ENCODE measurements at regions not wholly inside any gene's neighbourhood (a gene's known extent, or its start where the extent isn't known, plus 50 kb on each side); places are given as distances from the start of the nearest gene placed in this dataset.

DNA sequence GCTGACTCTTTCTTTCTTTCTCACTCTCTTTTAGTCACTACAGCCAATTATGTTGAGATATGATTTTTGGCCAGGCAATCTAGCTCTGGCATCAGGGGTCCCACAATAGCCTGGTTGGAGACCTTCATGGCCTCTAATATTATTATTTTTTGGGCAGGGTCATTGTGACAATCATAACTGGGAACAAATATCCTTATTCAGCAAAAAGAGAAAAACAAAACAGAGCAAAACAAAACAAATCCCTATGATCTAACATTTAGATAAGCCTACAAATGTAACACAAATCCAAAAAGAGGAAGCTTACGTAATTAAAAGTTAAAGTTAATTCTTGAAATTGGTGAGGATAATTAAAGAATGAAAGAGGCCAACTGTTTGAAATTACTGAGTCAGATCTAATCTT lies 640.0 kb downstream of the TUSC7 start:
- no peaks in the 10 kb centered on the region for H3K27me3 ChIP-seq (ENCODE audit: control insufficient read depth in 1 of 2, insufficient read depth in 1 of 2, low read length in 2 of 2)
- H3K4me1 ChIP-seq (ENCODE audit: control insufficient read depth, insufficient read depth, low read depth, low read length), result no peaks in the 10 kb centered on the region
- H2AK5ac ChIP-seq (ENCODE audit: low read length, severe bottlenecking), result no peak overlapping the region
- H3K14ac ChIP-seq (ENCODE audit: low read length in 2 of 2), result no peak overlapping the region
- H3K9ac ChIP-seq (ENCODE audit: low read length), result no peak overlapping the region
- no peak overlapping the region for H2BK120ac ChIP-seq (ENCODE audit: low read depth, low read length)
- no peak overlapping the region for H3K4me3 ChIP-seq (ENCODE audit: insufficient read depth in 1 of 2, low read depth in 1 of 2, low read length in 2 of 2)
- H3K36me3 ChIP-seq (ENCODE audit: control insufficient read depth in 1 of 2, insufficient read depth in 2 of 2, low read depth in 1 of 2, low read length in 2 of 2), result no peaks in the 10 kb centered on the region
- H3K27ac ChIP-seq (ENCODE audit: low read length, poor library complexity, severe bottlenecking), result no peak overlapping the region
- H2BK15ac ChIP-seq (ENCODE audit: low read depth, poor library complexity, severe bottlenecking), result no peak overlapping the region
- no peak for DNase-seq
- no peak overlapping the region for H3K18ac ChIP-seq (ENCODE audit: low read depth in 1 of 2, low read length in 2 of 2)
- no peaks in the 10 kb centered on the region for H3K79me1 ChIP-seq (replicated peaks; ENCODE audit: low read length, poor library complexity, severe bottlenecking)
- H2AFZ ChIP-seq (ENCODE audit: low read depth, low read length), result no peak overlapping the region
- no peak overlapping the region for H3K23ac ChIP-seq (ENCODE audit: low read length in 2 of 2)
- H4K8ac ChIP-seq (ENCODE audit: low read length), result no peak overlapping the region
- H2BK5ac ChIP-seq (ENCODE audit: low read depth, low read length, poor library complexity, severe bottlenecking), result no peak overlapping the region
- no peaks in the 10 kb centered on the region for H3K9me3 ChIP-seq (ENCODE audit: control insufficient read depth, low read length)
- no peak overlapping the region for H2BK12ac ChIP-seq (ENCODE audit: low read length in 2 of 2)
- no CpG with 5 or more reads among the region's 1 CpG for WGBS
- H3K4ac ChIP-seq (ENCODE audit: low read depth in 1 of 2, low read length in 2 of 2), result no peak overlapping the region
- H4K91ac ChIP-seq (ENCODE audit: low read length), result no peak overlapping the region
- H3K4me2 ChIP-seq (ENCODE audit: low read length, poor library complexity, severe bottlenecking), result no peak overlapping the region

DNA sequence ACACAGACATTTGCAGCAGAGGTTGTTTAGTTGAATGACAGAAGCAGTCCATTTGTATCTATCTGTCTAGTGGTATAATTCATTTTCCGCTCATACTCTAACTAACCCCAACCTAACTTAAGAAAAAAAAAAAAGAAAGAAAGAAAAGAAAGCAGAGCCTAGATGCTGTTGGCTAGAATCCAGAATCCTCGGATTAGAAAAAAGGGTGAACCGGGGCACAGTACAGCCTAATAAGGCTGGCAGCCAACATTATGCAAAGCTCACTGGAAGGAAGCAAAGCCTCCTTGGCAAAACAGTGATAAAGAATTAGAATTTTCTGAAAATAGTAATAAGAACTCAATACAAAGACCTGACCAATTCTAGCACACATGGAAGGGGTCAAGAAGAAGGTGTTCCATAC lies 640.8 kb downstream of the TUSC7 start:
- H3K18ac ChIP-seq (ENCODE audit: low read depth in 1 of 2, low read length in 2 of 2), result no peak overlapping the region
- H3K9me3 ChIP-seq (ENCODE audit: control insufficient read depth, low read length), result no peaks in the 10 kb centered on the region
- no peak overlapping the region for H4K8ac ChIP-seq (ENCODE audit: low read length)
- 79% methylated on average over 2 of the region's 3 CpGs for WGBS
- H3K4me3 ChIP-seq (ENCODE audit: insufficient read depth in 1 of 2, low read depth in 1 of 2, low read length in 2 of 2), result no peak overlapping the region
- no peak overlapping the region for H3K27ac ChIP-seq (ENCODE audit: low read length, poor library complexity, severe bottlenecking)
- no peak overlapping the region for H2AK5ac ChIP-seq (ENCODE audit: low read length, severe bottlenecking)
- H2BK120ac ChIP-seq (ENCODE audit: low read depth, low read length), result no peak overlapping the region
- no peak overlapping the region for H2BK5ac ChIP-seq (ENCODE audit: low read depth, low read length, poor library complexity, severe bottlenecking)
- H2AFZ ChIP-seq (ENCODE audit: low read depth, low read length), result no peak overlapping the region
- H3K9ac ChIP-seq (ENCODE audit: low read length), result no peak overlapping the region
- no peak overlapping the region for H3K4me2 ChIP-seq (ENCODE audit: low read length, poor library complexity, severe bottlenecking)
- no peak overlapping the region for H3K4ac ChIP-seq (ENCODE audit: low read depth in 1 of 2, low read length in 2 of 2)
- no peak overlapping the region for H2BK15ac ChIP-seq (ENCODE audit: low read depth, poor library complexity, severe bottlenecking)
- no peak overlapping the region for H2BK12ac ChIP-seq (ENCODE audit: low read length in 2 of 2)
- no peak for DNase-seq
- no peak overlapping the region for H3K14ac ChIP-seq (ENCODE audit: low read length in 2 of 2)
- H3K4me1 ChIP-seq (ENCODE audit: control insufficient read depth, insufficient read depth, low read depth, low read length), result no peaks in the 10 kb centered on the region
- no peaks in the 10 kb centered on the region for H3K36me3 ChIP-seq (ENCODE audit: control insufficient read depth in 1 of 2, insufficient read depth in 2 of 2, low read depth in 1 of 2, low read length in 2 of 2)
- H4K91ac ChIP-seq (ENCODE audit: low read length), result no peak overlapping the region
- no peaks in the 10 kb centered on the region for H3K79me1 ChIP-seq (replicated peaks; ENCODE audit: low read length, poor library complexity, severe bottlenecking)
- H3K23ac ChIP-seq (ENCODE audit: low read length in 2 of 2), result no peak overlapping the region
- H3K27me3 ChIP-seq (ENCODE audit: control insufficient read depth in 1 of 2, insufficient read depth in 1 of 2, low read length in 2 of 2), result no peaks in the 10 kb centered on the region

DNA sequence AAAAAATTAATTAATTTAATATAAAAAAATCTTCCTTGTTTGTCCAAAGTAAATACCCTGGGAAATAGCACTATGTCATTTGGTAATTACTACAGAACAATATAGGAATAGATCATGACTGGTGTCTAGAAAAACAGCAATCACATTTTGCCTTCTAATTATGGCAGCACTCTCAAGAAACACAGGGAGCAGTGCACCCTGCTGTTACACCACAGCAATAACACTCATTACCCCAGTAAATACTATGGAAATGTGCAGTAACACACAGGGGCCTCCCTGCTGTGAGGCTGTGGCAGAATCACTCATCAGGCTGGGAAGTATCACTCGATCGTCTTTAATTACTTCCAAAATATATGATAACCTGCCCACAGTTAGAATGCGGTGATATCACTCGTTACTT lies 646.0 kb downstream of the TUSC7 start:
- Histone ChIP-seq H4K91ac (ENCODE audit: low read length) (no peak overlapping the region), H3K4ac (ENCODE audit: low read depth in 1 of 2, low read length in 2 of 2) (no peak overlapping the region), H2AFZ (ENCODE audit: low read depth, low read length) (no peak overlapping the region), H2BK12ac (ENCODE audit: low read length in 2 of 2) (no peak overlapping the region), H3K4me2 (ENCODE audit: low read length, poor library complexity, severe bottlenecking) (no peak overlapping the region), H3K23ac (ENCODE audit: low read length in 2 of 2) (no peak overlapping the region), H2BK15ac (ENCODE audit: low read depth, poor library complexity, severe bottlenecking) (no peak overlapping the region), H3K9ac (ENCODE audit: low read length) (no peak overlapping the region), H3K4me1 (ENCODE audit: control insufficient read depth, insufficient read depth, low read depth, low read length) (no peaks in the 10 kb centered on the region), H2BK5ac (ENCODE audit: low read depth, low read length, poor library complexity, severe bottlenecking) (no peak overlapping the region), H3K4me3 (ENCODE audit: insufficient read depth in 1 of 2, low read depth in 1 of 2, low read length in 2 of 2) (no peak overlapping the region), H3K9me3 (ENCODE audit: control insufficient read depth, low read length) (no peaks in the 10 kb centered on the region), H3K27me3 (ENCODE audit: control insufficient read depth in 1 of 2, insufficient read depth in 1 of 2, low read length in 2 of 2) (no peaks in the 10 kb centered on the region), H3K14ac (ENCODE audit: low read length in 2 of 2) (no peak overlapping the region), H4K8ac (ENCODE audit: low read length) (no peak overlapping the region), H3K18ac (ENCODE audit: low read depth in 1 of 2, low read length in 2 of 2) (no peak overlapping the region), H3K79me1 (replicated peaks; ENCODE audit: low read length, poor library complexity, severe bottlenecking) (no peaks in the 10 kb centered on the region), H3K27ac (ENCODE audit: low read length, poor library complexity, severe bottlenecking) (no peak overlapping the region), H3K36me3 (ENCODE audit: control insufficient read depth in 1 of 2, insufficient read depth in 2 of 2, low read depth in 1 of 2, low read length in 2 of 2) (no peaks in the 10 kb centered on the region), H2BK120ac (ENCODE audit: low read depth, low read length) (no peak overlapping the region), H2AK5ac (ENCODE audit: low read length, severe bottlenecking) (no peak overlapping the region)
- 100% methylated on average over 2 of the region's 4 CpGs for WGBS
- no peak for DNase-seq

DNA sequence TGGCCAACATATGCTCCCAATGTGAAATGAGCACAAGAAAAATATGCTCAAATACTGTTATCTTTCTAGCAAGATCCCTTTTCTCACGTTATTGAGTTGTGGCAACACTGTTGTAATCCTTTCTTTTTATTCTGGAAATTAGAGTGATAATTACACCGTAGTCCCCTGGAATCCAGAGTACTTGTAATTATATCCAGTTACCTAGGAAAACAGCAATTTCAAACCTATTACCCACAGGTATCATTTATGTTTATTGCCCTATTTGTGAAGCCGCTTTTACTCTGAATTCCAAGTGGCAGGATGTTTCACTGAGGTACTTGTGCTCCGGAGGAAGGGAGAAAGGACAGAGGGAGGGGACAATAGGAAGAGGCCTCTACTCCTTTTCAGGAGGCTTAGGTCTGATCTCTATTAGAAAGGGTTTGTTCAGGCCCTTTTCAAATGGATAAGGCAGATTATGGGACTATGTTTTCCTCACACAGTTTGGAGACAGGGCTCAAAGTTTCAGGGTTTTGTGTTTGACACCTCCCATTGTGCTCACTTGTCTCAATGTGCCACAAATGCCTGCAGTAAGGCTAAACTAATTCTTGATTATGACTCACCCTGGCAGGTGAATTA lies 646.6 kb downstream of the TUSC7 start:
- no peak overlapping the region for H3K18ac ChIP-seq (ENCODE audit: low read depth in 1 of 2, low read length in 2 of 2)
- no peak overlapping the region for H3K23ac ChIP-seq (ENCODE audit: low read length in 2 of 2)
- no peaks in the 10 kb centered on the region for H3K27me3 ChIP-seq (ENCODE audit: control insufficient read depth in 1 of 2, insufficient read depth in 1 of 2, low read length in 2 of 2)
- no peaks in the 10 kb centered on the region for H3K79me1 ChIP-seq (replicated peaks; ENCODE audit: low read length, poor library complexity, severe bottlenecking)
- no peak overlapping the region for H4K91ac ChIP-seq (ENCODE audit: low read length)
- H3K4me2 ChIP-seq (ENCODE audit: low read length, poor library complexity, severe bottlenecking), result no peak overlapping the region
- no peak overlapping the region for H2BK120ac ChIP-seq (ENCODE audit: low read depth, low read length)
- H2BK12ac ChIP-seq (ENCODE audit: low read length in 2 of 2), result no peak overlapping the region
- H3K36me3 ChIP-seq (ENCODE audit: control insufficient read depth in 1 of 2, insufficient read depth in 2 of 2, low read depth in 1 of 2, low read length in 2 of 2), result no peaks in the 10 kb centered on the region
- H3K4ac ChIP-seq (ENCODE audit: low read depth in 1 of 2, low read length in 2 of 2), result no peak overlapping the region
- no peak overlapping the region for H3K27ac ChIP-seq (ENCODE audit: low read length, poor library complexity, severe bottlenecking)
- H3K4me1 ChIP-seq (ENCODE audit: control insufficient read depth, insufficient read depth, low read depth, low read length), result no peaks in the 10 kb centered on the region
- no peak overlapping the region for H2BK15ac ChIP-seq (ENCODE audit: low read depth, poor library complexity, severe bottlenecking)
- no peak overlapping the region for H3K4me3 ChIP-seq (ENCODE audit: insufficient read depth in 1 of 2, low read depth in 1 of 2, low read length in 2 of 2)
- H3K14ac ChIP-seq (ENCODE audit: low read length in 2 of 2), result no peak overlapping the region
- DNase-seq, result no peak
- no peak overlapping the region for H2AK5ac ChIP-seq (ENCODE audit: low read length, severe bottlenecking)
- H3K9me3 ChIP-seq (ENCODE audit: control insufficient read depth, low read length), result peaks cover 2% of the 10 kb centered on the region
- no peak overlapping the region for H2AFZ ChIP-seq (ENCODE audit: low read depth, low read length)
- 68% methylated on average over 4 of the region's 4 CpGs for WGBS
- no peak overlapping the region for H4K8ac ChIP-seq (ENCODE audit: low read length)
- H2BK5ac ChIP-seq (ENCODE audit: low read depth, low read length, poor library complexity, severe bottlenecking), result no peak overlapping the region
- no peak overlapping the region for H3K9ac ChIP-seq (ENCODE audit: low read length)

Data from mesenchymal stem cell (in vitro differentiated cells and primary cell).